SK-N-SH (cell line): ENCODE measurements at regions not wholly inside any gene's neighbourhood (a gene's known extent, or its start where the extent isn't known, plus 50 kb on each side); places are given as distances from the start of the nearest gene placed in this dataset.

ENCODE experiments used
- CHD2 ChIP-seq: fragments of 150-350 bp; IDR thresholded peaks from 2 replicates; pipeline ENCODE4 v1.6.1; 2018; ENCODE audit warnings: low read length; ENCODE audit not compliant: partially characterized antibody
- GABPA ChIP-seq: IDR thresholded peaks from 2 replicates; pipeline ENCODE4 v1.4.0; 2012; ENCODE audit warnings: low read depth, mild to moderate bottlenecking
- POLR2AphosphoS5 ChIP-seq: IDR thresholded peaks from 2 replicates; pipeline ENCODE4 v1.6.1; 2012; ENCODE audit warnings: low read depth, low read length
- SMC3 ChIP-seq: IDR thresholded peaks from 2 replicates; pipeline ENCODE4 v1.6.1; 2012; ENCODE audit warnings: low read depth, low read length, improper control_type of control experiment
- TF ChIP-seq, protein P1 (sequence below): fragments of 200-600 bp; sonication (generic); IDR thresholded peaks from 2 replicates; pipeline ENCODE4 v1.6.1; 2017; ENCODE audit warnings: antibody characterized with exemption, mild to moderate bottlenecking, moderate library complexity

DNA sequence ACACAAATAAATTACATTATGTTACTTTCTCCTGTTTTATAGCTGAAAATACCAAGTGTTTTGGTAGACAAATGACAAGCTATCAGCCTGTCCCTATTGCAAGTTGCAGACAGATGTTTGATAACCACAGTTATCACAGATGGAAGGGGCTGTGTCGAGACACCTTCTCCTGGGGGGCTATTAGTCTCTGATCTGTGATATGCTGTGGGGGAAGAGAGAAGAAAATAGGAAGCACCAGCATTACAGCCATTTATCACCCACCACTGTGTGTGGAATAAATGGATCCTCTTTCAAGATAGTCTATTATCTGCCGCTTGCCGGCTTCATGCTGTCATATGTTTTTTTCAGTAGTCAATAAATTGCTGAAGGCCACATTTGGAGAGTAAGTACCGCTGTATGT, 597.2 kb upstream of the ADARB2 start:
- TF ChIP-seq POLR2AphosphoS5 (no peak), CHD2 (no peak), GABPA (no peak), SMC3 (no peak)
- TF ChIP-seq, protein P1, sequence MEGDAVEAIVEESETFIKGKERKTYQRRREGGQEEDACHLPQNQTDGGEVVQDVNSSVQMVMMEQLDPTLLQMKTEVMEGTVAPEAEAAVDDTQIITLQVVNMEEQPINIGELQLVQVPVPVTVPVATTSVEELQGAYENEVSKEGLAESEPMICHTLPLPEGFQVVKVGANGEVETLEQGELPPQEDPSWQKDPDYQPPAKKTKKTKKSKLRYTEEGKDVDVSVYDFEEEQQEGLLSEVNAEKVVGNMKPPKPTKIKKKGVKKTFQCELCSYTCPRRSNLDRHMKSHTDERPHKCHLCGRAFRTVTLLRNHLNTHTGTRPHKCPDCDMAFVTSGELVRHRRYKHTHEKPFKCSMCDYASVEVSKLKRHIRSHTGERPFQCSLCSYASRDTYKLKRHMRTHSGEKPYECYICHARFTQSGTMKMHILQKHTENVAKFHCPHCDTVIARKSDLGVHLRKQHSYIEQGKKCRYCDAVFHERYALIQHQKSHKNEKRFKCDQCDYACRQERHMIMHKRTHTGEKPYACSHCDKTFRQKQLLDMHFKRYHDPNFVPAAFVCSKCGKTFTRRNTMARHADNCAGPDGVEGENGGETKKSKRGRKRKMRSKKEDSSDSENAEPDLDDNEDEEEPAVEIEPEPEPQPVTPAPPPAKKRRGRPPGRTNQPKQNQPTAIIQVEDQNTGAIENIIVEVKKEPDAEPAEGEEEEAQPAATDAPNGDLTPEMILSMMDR: no peak
